GM12891 (cell line): ENCODE measurements at regions not wholly inside any gene's neighbourhood (a gene's known extent, or its start where the extent isn't known, plus 50 kb on each side); places are given as distances from the start of the nearest gene placed in this dataset.

ENCODE experiments used
- DNase-seq: peaks from one replicate; pipeline ENCODE4 v3.0.0; 2011; ENCODE audit warnings: low spot score; ENCODE audit not compliant: insufficient read length
- FAIRE-seq: peaks from 2 replicates; lab custom pipeline; 2011; peaks lifted over from hg19 to GRCh38; lab: Jason Lieb, UNC
- PAX5 ChIP-seq: IDR thresholded peaks from 2 replicates; pipeline ENCODE4 v1.6.1; 2011; ENCODE audit warnings: low read length, moderate library complexity, mild to moderate bottlenecking; ENCODE audit not compliant: insufficient read depth, severe bottlenecking
- POLR2A ChIP-seq: IDR thresholded peaks from 2 replicates; pipeline ENCODE4 v1.6.1; 2011; ENCODE audit warnings: low read depth, low read length, control low read depth
- POLR2AphosphoS5 ChIP-seq: IDR thresholded peaks from 2 replicates; pipeline ENCODE4 v1.6.1; 2011; ENCODE audit warnings: low read depth, low read length, control low read depth
- POU2F2 ChIP-seq: IDR thresholded peaks from 2 replicates; pipeline ENCODE4 v1.6.1; 2011; ENCODE audit warnings: low read depth, mild to moderate bottlenecking, control low read depth, low read length, moderate library complexity
- SPI1 ChIP-seq: IDR thresholded peaks from 2 replicates; pipeline ENCODE4 v1.6.1; 2011; ENCODE audit warnings: low read depth, low read length, control low read depth
- TAF1 ChIP-seq: IDR thresholded peaks from 2 replicates; pipeline ENCODE4 v1.6.1; 2011; ENCODE audit warnings: low read depth, low read length, control low read depth

GRCh38 chr3:51619983-51620382 lies 51.1 kb upstream of the TEX264 start:
- TF ChIP-seq POLR2AphosphoS5 (no peak), SPI1 (no peak), TAF1 (no peak), PAX5 (no peak), POU2F2 (no peak), POLR2A (no peak)
- DNase-seq = no peak
- no peak for FAIRE-seq

GRCh38 chr3:51620543-51620942 lies 50.5 kb upstream of the TEX264 start:
- FAIRE-seq = no peak
- no peak for DNase-seq
- TF ChIP-seq POLR2A = no peak
- no peak for TF ChIP-seq SPI1
- no peak for TF ChIP-seq TAF1
- no peak for TF ChIP-seq PAX5
- no peak for TF ChIP-seq POU2F2
- TF ChIP-seq POLR2AphosphoS5 = no peak

- DNase-seq (no peak), FAIRE-seq (no peak)
- TF ChIP-seq POU2F2 = no peak
- TF ChIP-seq PAX5 = no peak
- TF ChIP-seq POLR2AphosphoS5 = no peak
- TF ChIP-seq SPI1 = no peak
- TF ChIP-seq TAF1 = no peak
- no peak for TF ChIP-seq POLR2A
Measured at GRCh38 chr3:51621091-51621892, 49.8 kb upstream of the TEX264 start.
